ENCODE measurements at regions not wholly inside any gene's neighbourhood (a gene's known extent, or its start where the extent isn't known, plus 50 kb on each side); places are given as distances from the start of the nearest gene placed in this dataset.
"Not testable (repeated sequence)": the region's sequence is repeated elsewhere in the genome, so short reads cannot be mapped to it uniquely, and the experiment has no call there.

DNA sequence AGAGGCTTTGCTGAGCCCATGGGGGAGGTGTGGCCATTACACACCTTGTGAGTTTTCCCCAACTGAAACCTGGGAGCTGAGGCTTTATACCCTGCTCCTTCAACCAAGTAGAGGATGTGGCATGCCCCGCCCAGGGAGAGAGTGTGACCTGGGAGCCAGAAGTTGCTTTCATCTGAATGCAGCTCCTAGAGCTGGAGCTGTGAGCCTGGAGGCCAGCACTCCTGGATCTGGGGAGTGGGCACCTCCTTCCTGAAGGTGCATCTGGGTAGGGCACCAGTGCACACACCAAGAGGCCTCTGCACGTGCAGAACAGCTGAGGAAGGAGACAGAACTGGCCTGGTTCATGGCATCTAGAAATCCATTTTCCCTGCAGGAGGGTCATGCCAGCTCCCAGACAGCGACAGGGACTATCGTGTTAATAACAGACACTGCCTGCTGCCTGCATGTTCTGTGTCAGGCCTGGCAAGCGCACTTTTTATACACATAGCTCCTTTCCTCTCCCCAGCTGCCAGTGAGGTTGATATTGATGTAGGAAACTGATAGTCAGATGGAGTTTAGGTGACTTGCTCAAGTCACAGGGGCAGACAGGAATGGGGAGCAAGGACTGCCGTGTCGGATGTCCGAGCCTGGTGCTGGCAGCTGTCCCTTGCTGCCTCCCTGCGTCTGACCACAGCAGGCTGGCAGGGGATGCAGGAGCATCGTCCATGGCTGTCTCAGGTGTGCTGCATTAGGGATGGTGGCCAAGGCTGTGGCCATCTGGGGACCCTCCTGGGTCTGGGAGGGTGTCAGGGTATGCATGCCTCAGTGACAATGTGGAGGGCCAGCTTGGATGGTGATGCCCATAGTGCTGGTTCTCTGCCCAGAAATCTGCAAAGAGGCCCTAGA is 189.9 kb upstream of the CXCL12 start:
- no peaks in the 10 kb centered on the region for H3K9me3 Mint-ChIP-seq
- intact Hi-C loops (cut with micrococcal nuclease): no loop called here
- H3K27me3 Mint-ChIP-seq: no peaks in the 10 kb centered on the region
- ChIA-PET CTCF (no interaction called here), POLR2A (no interaction called here)
- H3K4me3 Mint-ChIP-seq: no peak overlapping the region
- H3K27ac Mint-ChIP-seq: no peak overlapping the region
- no peak for DNase-seq
- no peak for ATAC-seq (ENCODE audit: low read depth)
- H3K36me3 Mint-ChIP-seq (ENCODE audit: low read depth): no peaks in the 10 kb centered on the region
- TF ChIP-seq, protein P1, sequence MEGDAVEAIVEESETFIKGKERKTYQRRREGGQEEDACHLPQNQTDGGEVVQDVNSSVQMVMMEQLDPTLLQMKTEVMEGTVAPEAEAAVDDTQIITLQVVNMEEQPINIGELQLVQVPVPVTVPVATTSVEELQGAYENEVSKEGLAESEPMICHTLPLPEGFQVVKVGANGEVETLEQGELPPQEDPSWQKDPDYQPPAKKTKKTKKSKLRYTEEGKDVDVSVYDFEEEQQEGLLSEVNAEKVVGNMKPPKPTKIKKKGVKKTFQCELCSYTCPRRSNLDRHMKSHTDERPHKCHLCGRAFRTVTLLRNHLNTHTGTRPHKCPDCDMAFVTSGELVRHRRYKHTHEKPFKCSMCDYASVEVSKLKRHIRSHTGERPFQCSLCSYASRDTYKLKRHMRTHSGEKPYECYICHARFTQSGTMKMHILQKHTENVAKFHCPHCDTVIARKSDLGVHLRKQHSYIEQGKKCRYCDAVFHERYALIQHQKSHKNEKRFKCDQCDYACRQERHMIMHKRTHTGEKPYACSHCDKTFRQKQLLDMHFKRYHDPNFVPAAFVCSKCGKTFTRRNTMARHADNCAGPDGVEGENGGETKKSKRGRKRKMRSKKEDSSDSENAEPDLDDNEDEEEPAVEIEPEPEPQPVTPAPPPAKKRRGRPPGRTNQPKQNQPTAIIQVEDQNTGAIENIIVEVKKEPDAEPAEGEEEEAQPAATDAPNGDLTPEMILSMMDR (IDR thresholded peaks at IDR 0.05): no peak
- H3K4me1 Mint-ChIP-seq: no peaks in the 10 kb centered on the region

- H3K36me3 Mint-ChIP-seq (ENCODE audit: low read depth): no peaks in the 10 kb centered on the region
- DNase-seq (no peak), ATAC-seq (ENCODE audit: low read depth) (no peak)
- H3K9me3 Mint-ChIP-seq: no peaks in the 10 kb centered on the region
- no peaks in the 10 kb centered on the region for H3K27me3 Mint-ChIP-seq
- H3K4me3 Mint-ChIP-seq: no peak overlapping the region
- no peak overlapping the region for H3K27ac Mint-ChIP-seq
- TF ChIP-seq, protein P1 (IDR thresholded peaks at IDR 0.05): no peak
- no peaks in the 10 kb centered on the region for H3K4me1 Mint-ChIP-seq
- POLR2A ChIA-PET: no interaction called here
- intact Hi-C loops (cut with micrococcal nuclease): no loop called here
- CTCF ChIA-PET: no interaction called here
These were observed 190.9 kb upstream of the CXCL12 start for GRCh38 chr10:44575601-44576380.

DNA sequence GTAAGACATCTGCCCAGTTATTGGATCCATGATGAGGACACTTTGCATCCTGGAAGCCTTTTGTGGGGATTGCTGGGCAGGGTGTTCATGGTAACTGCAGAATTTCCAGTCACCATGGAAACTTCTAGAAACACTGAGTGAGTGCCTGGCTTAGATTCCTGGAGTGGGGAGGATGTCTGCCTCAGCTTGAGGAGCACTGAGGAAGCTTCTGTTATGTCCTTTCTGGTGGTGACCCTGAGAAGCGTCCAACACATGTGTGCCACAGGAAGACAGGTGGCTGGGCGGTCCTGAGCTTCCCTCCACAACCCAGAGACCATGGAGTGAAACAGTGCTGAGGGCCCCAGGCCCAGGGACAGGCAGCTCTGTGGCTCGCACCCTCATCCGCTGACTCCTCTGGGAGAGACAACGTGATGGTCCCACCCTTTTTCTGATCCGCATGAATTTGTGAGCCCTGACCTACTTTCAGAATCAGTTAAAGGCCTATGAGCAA is 191.8 kb upstream of the CXCL12 start:
- ATAC-seq (ENCODE audit: low read depth) (no peak), DNase-seq (no peak)
- intact Hi-C loops (cut with micrococcal nuclease): no loop called here
- CTCF ChIA-PET: no interaction called here
- Mint-ChIP-seq H3K9me3 (no peaks in the 10 kb centered on the region), H3K36me3 (ENCODE audit: low read depth) (no peaks in the 10 kb centered on the region), H3K4me1 (no peaks in the 10 kb centered on the region), H3K27ac (no peak overlapping the region), H3K4me3 (no peak overlapping the region), H3K27me3 (no peaks in the 10 kb centered on the region)
- TF ChIP-seq, protein P1 (IDR thresholded peaks at IDR 0.05): no peak
- POLR2A ChIA-PET: no interaction called here

DNA sequence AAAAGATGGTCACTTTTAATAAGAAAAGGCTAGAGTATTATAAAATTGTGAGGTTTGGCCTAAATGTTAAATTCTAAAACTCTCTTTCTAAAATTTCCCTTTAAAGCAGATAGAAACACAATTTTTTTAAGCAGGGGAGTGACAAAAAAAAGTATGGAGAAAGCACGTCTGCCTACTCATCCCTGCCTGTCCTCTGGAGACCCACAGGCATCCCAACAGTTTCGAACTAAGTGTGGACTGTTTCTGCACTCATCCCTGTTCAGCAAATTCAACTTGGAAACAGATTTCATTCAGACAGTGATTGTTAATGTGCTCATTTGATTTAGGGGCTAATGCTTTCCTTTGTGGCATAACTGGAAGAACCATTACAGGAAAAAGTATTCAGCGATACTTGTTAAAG is 192.6 kb upstream of the CXCL12 start:
- no peak overlapping the region for H3K4me3 Mint-ChIP-seq
- intact Hi-C loops (cut with micrococcal nuclease): no loop called here
- no peaks in the 10 kb centered on the region for H3K27me3 Mint-ChIP-seq
- no peaks in the 10 kb centered on the region for H3K9me3 Mint-ChIP-seq
- H3K27ac Mint-ChIP-seq: no peak overlapping the region
- no peak for DNase-seq
- ATAC-seq (ENCODE audit: low read depth): no peak
- ChIA-PET POLR2A (no interaction called here), CTCF (no interaction called here)
- TF ChIP-seq, protein P1 (IDR thresholded peaks at IDR 0.05): no peak
- H3K36me3 Mint-ChIP-seq (ENCODE audit: low read depth): no peaks in the 10 kb centered on the region
- no peaks in the 10 kb centered on the region for H3K4me1 Mint-ChIP-seq

- H3K9me3 Mint-ChIP-seq: no peaks in the 10 kb centered on the region
- no peak for ATAC-seq (ENCODE audit: low read depth)
These were observed 193.4 kb upstream of the CXCL12 start for GRCh38 chr10:44578271-44578670.

DNA sequence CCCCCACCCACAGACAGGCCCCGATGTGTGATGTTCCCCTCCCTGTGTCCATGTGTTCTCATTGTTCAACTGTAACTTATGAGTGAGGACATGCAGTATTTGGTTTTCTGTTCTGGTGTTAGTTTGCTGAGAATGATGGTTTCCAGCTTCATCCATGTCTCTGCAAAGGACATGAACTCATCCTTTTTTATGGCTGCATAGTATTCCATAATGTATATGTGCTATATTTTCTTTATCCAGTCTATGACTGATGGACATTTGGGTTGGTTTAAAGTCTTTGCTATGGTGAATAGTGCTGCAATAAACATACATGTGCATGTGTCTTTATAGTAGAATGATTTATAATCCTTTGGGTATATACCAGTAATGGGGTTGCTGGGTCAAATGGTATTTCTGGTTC is 194.1 kb upstream of the CXCL12 start:
- ATAC-seq (ENCODE audit: low read depth); intact Hi-C loops (cut with micrococcal nuclease); H3K27ac Mint-ChIP-seq; DNase-seq; H3K27me3 Mint-ChIP-seq; H3K4me1 Mint-ChIP-seq; H3K9me3 Mint-ChIP-seq; POLR2A ChIA-PET; CTCF ChIA-PET; H3K4me3 Mint-ChIP-seq; H3K36me3 Mint-ChIP-seq (ENCODE audit: low read depth): not testable (repeated sequence)

More at GRCh38 chr10:44578271-44578670, 193.4 kb upstream of the CXCL12 start:
- Mint-ChIP-seq H3K27me3 (no peaks in the 10 kb centered on the region), H3K27ac (no peak overlapping the region), H3K36me3 (ENCODE audit: low read depth) (no peaks in the 10 kb centered on the region), H3K4me3 (no peak overlapping the region), H3K4me1 (no peaks in the 10 kb centered on the region)
- intact Hi-C loops (cut with micrococcal nuclease): no loop called here
- ChIA-PET POLR2A (no interaction called here), CTCF (no interaction called here)
- no peak for DNase-seq
- TF ChIP-seq, protein P1 (IDR thresholded peaks at IDR 0.05): no peak

Data from activated B cell treated with CpG ODN at 0.5 μM for 24 hours (primary cell).